AG09319 (cell line): ENCODE measurements at regions not wholly inside any gene's neighbourhood (a gene's known extent, or its start where the extent isn't known, plus 50 kb on each side); places are given as distances from the start of the nearest gene placed in this dataset.

Experiments
- DNase-seq: peaks from one replicate; pipeline ENCODE4 v3.0.0-alpha.2; 2010; ENCODE audit warnings: low read depth; ENCODE audit errors: extremely low read depth
- TF ChIP-seq, protein P1 (sequence below): IDR thresholded peaks from 2 replicates; pipeline ENCODE4 v1.5.1; 2011; ENCODE audit warnings: low read depth, mild to moderate bottlenecking, inconsistent platforms, low read length, moderate library complexity

DNA sequence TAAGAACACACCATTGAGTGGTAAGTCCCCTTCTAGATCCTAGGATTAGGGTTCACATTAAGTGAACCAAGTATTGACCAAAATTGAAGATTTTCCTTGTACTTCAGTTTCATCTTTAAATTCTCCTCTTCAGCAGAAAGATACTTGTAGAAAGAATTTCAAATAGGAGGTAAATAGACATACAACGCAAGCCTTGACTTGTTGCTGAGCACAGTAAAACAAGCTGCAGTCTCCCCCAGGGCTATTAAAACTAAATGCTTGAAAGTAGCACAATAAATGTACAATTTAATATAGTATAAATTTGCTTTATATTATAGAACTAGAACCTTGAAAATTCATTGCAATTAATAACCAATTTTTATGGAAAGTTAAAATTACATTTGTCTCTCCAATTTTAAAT, 170.1 kb upstream of the TARS1 start:
- no peak for DNase-seq
- TF ChIP-seq, protein P1, sequence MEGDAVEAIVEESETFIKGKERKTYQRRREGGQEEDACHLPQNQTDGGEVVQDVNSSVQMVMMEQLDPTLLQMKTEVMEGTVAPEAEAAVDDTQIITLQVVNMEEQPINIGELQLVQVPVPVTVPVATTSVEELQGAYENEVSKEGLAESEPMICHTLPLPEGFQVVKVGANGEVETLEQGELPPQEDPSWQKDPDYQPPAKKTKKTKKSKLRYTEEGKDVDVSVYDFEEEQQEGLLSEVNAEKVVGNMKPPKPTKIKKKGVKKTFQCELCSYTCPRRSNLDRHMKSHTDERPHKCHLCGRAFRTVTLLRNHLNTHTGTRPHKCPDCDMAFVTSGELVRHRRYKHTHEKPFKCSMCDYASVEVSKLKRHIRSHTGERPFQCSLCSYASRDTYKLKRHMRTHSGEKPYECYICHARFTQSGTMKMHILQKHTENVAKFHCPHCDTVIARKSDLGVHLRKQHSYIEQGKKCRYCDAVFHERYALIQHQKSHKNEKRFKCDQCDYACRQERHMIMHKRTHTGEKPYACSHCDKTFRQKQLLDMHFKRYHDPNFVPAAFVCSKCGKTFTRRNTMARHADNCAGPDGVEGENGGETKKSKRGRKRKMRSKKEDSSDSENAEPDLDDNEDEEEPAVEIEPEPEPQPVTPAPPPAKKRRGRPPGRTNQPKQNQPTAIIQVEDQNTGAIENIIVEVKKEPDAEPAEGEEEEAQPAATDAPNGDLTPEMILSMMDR = no peak

DNA sequence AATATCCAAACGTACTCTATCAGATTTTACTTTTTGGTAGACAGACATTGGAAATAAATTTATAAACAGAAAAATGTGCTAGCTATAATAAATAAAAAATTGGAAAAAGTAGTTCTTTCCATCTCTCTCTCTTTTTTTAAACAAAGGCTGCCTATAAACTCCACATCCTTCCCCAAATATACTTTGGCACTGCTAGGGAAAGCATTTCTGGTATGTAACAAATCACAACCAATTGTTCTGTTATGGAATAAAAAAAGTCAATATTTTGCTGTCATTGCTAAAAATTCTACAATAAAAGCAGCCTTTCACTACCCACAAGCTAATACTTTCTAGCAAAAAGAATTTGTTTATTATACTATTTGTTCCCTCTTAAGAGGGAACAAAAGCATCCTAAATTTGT, 169.2 kb upstream of the TARS1 start:
- no peak for DNase-seq
- TF ChIP-seq, protein P1 = no peak

DNA sequence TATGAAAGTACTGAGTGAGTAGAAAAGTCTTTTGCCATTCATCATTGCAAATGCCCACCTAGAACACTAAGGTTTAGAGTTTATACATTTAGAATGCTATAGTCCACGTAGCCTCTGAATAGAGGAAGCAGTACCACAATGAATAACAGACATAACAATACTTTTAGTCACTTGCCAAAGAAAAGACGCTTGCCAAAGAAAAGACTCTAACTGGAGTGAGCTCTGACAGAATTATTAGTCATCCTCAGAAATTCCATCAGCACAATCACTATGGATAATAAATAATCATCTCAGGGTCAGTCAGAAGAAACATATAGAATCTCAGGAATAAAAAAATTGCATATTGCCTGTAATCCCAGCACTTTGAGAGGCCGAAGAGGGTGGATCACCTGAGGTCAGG, 168.5 kb upstream of the TARS1 start:
- DNase-seq = peak; percentile 52
- TF ChIP-seq, protein P1 = no peak

DNA sequence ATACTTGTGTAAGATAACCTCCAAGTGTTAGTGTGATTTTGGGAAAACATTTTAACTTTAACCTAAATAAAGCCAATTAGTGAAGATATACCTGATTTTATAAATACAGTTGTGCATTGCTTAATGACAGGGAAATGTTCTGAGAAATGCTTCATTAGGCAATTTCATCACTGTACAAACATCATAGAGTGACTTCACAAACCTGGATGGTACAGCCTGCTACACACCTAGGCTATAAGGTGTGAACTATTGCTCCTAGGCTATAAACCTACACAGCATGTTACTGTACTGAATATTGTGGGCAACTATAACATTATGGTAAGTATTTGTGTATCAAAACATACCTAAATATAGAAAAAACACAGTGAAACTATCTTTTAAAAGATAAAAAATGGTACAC, 166.8 kb upstream of the TARS1 start:
- TF ChIP-seq, protein P1 = no peak
- DNase-seq = no peak

DNA sequence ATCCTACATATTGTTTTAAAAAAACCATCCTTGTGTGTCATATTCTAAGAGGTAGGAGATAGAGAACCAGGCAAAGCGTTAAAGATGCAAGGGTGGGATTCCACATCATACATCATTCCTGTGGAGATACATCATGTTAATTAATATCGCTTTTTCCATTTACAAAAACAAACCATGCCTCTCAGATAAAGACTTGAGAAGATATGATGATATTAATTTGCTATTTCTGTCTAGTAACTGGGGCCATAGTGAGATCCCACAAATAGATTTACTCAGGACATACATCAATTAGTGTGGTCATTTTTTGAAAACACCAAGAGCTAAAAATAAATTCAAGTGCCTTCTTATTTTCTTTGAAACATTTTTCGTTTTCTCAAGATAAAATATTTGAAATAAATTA, 165.4 kb upstream of the TARS1 start:
- DNase-seq = no peak
- TF ChIP-seq, protein P1 = no peak

DNA sequence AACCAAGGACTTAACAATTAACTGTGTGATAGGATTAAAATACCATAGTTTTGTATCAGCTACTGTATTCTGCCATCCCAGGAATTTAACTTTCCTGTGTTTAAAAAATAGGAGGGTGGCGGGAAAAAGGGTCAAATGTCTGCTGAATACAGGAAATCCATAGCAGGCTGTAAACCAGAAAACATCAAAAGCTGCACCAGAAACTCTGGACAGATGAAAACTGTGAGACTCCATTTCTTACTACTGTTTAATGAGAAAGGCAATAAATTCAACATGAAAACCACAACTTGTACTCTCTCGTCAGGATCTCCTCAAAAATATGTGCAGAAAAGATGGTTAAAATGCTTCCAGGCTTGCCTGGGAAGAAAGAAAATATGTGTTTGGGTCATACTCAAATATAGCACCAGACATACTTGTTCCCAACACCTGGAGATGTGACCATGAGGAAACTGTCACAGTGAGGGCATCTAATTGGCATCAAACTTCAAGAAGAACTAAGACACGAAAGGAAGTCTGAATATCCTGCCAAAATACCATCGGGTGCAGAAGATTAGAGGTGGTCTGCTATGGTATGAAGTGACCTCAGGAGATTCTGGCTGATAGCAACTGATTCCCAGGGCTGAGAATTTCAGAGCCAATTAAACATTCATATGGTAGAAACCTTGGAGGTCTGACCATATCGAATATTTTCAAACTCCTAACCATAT, 164.7 kb upstream of the TARS1 start:
- no peak for DNase-seq
- TF ChIP-seq, protein P1 = no peak

DNA sequence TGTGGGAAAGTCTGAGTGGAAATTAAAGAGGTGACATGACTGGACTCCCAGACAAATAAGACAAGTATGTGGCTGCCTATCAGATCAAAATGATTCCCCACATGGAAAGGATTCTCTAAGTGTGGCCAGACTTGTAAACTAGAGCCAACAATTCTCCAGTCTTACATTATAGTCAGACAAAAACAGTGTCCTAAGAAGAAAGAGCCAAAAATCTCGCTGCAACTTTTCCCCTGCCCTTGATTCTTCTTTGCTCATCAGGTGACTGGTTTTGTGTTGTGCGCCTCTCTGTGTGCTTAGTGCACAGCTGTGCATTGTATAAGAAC, 164.2 kb upstream of the TARS1 start:
- TF ChIP-seq, protein P1 = no peak

More for the DNA sequence above, 164.2 kb upstream of the TARS1 start:
- no peak for DNase-seq
